Muscle of leg (tissue), 3 donors: ENCODE measurements at regions not wholly inside any gene's neighbourhood (a gene's known extent, or its start where the extent isn't known, plus 50 kb on each side); places are given as distances from the start of the nearest gene placed in this dataset.
"Not testable (repeated sequence)": the region's sequence is repeated elsewhere in the genome, so short reads cannot be mapped to it uniquely, and the experiment has no call there.

ENCODE experiments used
- DNase-seq: peaks from one replicate; pipeline ENCODE4 v3.0.0; 2013
- H3K27ac ChIP-seq: one replicate; pipeline ENCODE4 v1.5.1; 2013; ENCODE audit warnings: mild to moderate bottlenecking, low read length, control low read depth
- H3K27me3 ChIP-seq: one replicate; pipeline ENCODE4 v1.6.1; 2013; ENCODE audit warnings: low read length; ENCODE audit not compliant: control insufficient read depth, insufficient read depth
- H3K36me3 ChIP-seq: one replicate; pipeline ENCODE4 v1.6.1; 2013; ENCODE audit warnings: low read length; ENCODE audit not compliant: control insufficient read depth, insufficient read depth
- H3K4me1 ChIP-seq: one replicate; pipeline ENCODE4 v1.6.1; 2013; ENCODE audit warnings: low read length; ENCODE audit not compliant: control insufficient read depth, insufficient read depth
- H3K4me3 ChIP-seq: one replicate; pipeline ENCODE4 v1.5.1; 2013; ENCODE audit warnings: low read length, control low read depth
- H3K9me3 ChIP-seq: replicated peaks from 2 replicates; pipeline ENCODE4 v1.6.1; 2013; ENCODE audit warnings: low read depth, low read length; ENCODE audit not compliant: control insufficient read depth
- WGBS: methylation state at CpG from one replicate; pipeline ENCODE4 v1.1.5; 2013; ENCODE audit warnings: missing lambda C conversion rate; ENCODE audit not compliant: insufficient coverage; 5-methylcytosine and 5-hydroxymethylcytosine counted together

DNA sequence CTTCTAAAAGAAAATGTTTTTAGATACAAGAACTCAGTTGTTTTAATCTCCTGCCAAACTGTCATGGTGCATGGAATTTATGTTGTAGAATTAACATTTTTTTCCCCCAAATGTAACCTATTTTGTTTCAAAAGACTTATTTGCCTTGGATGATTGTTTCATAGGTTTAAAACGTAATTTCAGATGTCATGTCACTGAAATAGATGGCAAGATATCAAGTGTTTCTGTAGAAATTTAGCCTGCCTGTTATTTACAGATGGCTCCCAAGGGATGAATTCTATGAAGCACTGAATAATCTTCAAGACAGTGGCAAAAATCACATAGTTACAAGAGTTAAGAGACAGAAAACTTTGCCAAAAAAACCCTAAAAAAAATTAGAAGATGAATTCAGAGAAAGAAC, 1484.6 kb downstream of the OLFM4 start:
- Histone ChIP-seq H3K4me3 (no peak overlapping the region), H3K36me3 (no peaks in the 10 kb centered on the region), H3K27ac (no peak overlapping the region), H3K9me3 (no peaks in the 10 kb centered on the region), H3K4me1 (no peaks in the 10 kb centered on the region), H3K27me3 (no peaks in the 10 kb centered on the region)
- DNase-seq: peak; percentile 0
- WGBS: no CpG with 5 or more reads among the region's 1 CpG

DNA sequence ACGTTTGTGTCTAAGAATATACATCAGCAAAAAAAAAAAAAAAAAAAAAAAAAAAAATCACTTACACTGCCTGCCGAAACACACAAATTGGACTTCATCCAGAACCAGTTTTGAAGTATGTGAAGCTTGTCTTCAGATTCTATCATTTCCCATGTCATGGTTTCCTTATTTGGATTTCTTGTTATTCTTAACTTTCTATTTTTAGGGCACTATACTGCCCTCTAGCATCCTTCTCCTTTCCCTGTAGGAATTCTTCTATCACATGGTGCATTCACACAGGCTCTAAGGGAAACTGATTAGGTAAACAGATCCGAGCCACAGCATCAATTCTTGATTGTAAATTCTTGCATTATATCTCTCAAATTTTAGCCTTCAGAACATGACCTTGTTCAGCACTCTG, 1507.5 kb downstream of the OLFM4 start:
- H3K9me3 ChIP-seq: no peaks in the 10 kb centered on the region
- WGBS: no CpG with 5 or more reads among the region's 3 CpGs

GRCh38 chr13:54563286-54563685, 1534.7 kb downstream of the OLFM4 start:
- H3K9me3 ChIP-seq: no peaks in the 10 kb centered on the region
- no peaks in the 10 kb centered on the region for H3K27me3 ChIP-seq
- WGBS: no CpG with 5 or more reads among the region's 2 CpGs
- no peak overlapping the region for H3K4me3 ChIP-seq
- no peaks in the 10 kb centered on the region for H3K4me1 ChIP-seq
- H3K36me3 ChIP-seq: no peaks in the 10 kb centered on the region
- no peak for DNase-seq
- H3K27ac ChIP-seq: no peak overlapping the region

More for the DNA sequence above, 1507.5 kb downstream of the OLFM4 start:
- Histone ChIP-seq H3K4me1 (no peaks in the 10 kb centered on the region), H3K4me3 (no peak overlapping the region), H3K36me3 (no peaks in the 10 kb centered on the region), H3K27ac (no peak overlapping the region), H3K27me3 (no peaks in the 10 kb centered on the region)
- peak; percentile 46 for DNase-seq

DNA sequence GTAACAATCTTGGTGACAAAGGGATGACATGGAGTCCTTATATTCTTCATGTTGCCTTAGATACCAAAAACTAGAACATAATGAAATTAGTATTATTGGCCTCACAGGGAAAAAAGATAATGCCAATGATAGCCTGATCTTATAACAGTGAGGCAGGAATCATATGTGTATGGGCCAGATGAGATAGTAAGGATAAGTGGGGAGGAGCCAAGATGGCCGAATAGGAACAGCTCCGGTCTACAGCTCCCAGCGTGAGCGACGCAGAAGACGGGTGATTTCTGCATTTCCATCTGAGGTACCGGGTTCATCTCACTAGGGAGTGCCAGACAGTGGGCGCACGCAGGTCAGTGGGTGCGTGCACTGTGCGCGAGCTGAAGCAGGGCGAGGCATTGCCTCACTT, 1543.4 kb downstream of the OLFM4 start:
- H3K36me3 ChIP-seq, H3K9me3 ChIP-seq, DNase-seq, H3K27ac ChIP-seq, H3K4me3 ChIP-seq, H3K27me3 ChIP-seq, H3K4me1 ChIP-seq: not testable (repeated sequence)
- whole genome bisulfite sequencing: 100% methylated on average over 3 of the region's 13 CpGs

- H3K27ac ChIP-seq: no peak overlapping the region
- H3K4me3 ChIP-seq: no peak overlapping the region
- no peaks in the 10 kb centered on the region for H3K9me3 ChIP-seq
- no peaks in the 10 kb centered on the region for H3K36me3 ChIP-seq
- no peaks in the 10 kb centered on the region for H3K27me3 ChIP-seq
- no peaks in the 10 kb centered on the region for H3K4me1 ChIP-seq
- no CpG with 5 or more reads among the region's 6 CpGs for WGBS
- no peak for DNase-seq
Measured at GRCh38 chr13:54573186-54573585, 1544.6 kb downstream of the OLFM4 start.

DNA sequence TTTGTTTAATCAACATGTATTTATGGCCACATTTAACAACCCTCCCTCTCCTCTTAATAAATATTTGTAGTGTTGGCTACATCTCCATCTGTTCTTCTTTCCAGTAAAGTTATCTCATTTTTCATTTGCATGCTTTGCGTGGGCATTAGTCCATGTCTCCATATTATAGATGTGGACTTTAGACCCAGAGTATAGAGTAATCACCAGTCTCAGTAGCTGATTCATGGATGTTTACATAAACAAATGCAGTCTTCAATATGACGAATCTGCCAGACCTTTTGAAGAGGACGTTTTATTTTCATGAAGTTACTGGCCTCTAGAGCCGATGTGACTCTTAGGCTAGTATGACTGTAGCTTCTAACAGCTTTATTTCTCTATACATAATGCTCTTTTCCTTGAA, 1546.2 kb downstream of the OLFM4 start:
- Histone ChIP-seq H3K27ac (no peak overlapping the region), H3K27me3 (no peaks in the 10 kb centered on the region), H3K36me3 (no peaks in the 10 kb centered on the region), H3K4me1 (no peaks in the 10 kb centered on the region), H3K4me3 (no peak overlapping the region), H3K9me3 (no peaks in the 10 kb centered on the region)
- no peak for DNase-seq
- WGBS: 100% methylated on average over 1 of the region's 4 CpGs

DNA sequence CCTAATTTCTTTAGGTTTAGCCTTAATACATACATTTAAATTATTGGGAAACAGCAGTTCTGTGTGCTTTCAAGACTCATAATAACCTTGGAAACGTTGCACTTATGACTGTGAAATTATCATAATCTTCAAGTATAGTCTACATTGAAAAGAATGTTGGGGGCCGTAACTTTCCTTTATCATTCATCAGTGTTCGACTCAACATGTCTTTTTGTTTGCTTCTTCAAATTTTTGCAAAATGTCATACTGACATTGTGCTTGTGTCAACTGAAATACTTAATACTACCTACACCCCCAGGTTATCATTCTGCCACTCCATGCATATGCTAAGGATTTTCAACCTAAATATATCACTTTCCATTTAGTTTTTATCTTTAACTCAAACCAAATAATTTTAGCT, 1562.9 kb downstream of the OLFM4 start:
- Histone ChIP-seq H3K9me3 (peaks cover 3% of the 10 kb centered on the region), H3K27me3 (no peaks in the 10 kb centered on the region), H3K36me3 (no peaks in the 10 kb centered on the region), H3K27ac (no peak overlapping the region), H3K4me3 (no peak overlapping the region), H3K4me1 (no peaks in the 10 kb centered on the region)
- 94% methylated on average over 2 of the region's 3 CpGs for WGBS
- DNase-seq: no peak

DNA sequence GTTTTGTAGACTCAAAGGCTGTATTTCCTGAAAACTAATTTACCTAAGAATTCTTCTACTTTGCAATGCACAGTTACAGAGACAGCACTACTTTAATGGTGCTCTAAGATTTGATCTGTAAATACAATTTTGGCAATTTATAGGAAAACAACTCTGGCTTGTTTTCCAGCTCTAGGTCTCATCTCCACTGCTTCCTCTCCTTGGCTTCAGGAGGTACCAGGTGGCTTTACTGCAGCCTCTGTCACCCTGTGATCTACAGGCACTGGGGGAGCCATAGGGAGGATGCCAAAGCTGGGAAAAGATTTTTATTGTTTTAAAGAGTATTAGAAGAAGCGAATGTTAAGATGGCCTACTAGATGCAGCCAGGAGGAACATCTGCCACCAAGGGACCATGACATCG, 1563.6 kb downstream of the OLFM4 start:
- Histone ChIP-seq H3K4me3 (no peak overlapping the region), H3K4me1 (no peaks in the 10 kb centered on the region), H3K27ac (no peak overlapping the region), H3K27me3 (no peaks in the 10 kb centered on the region), H3K36me3 (no peaks in the 10 kb centered on the region), H3K9me3 (peaks cover 3% of the 10 kb centered on the region)
- DNase-seq: no peak
- WGBS: 59% methylated on average over 2 of the region's 2 CpGs

GRCh38 chr13:54593504-54593903, 1564.9 kb downstream of the OLFM4 start:
- no peak overlapping the region for H3K4me3 ChIP-seq
- DNase-seq: no peak
- peaks cover 3% of the 10 kb centered on the region for H3K9me3 ChIP-seq
- no peaks in the 10 kb centered on the region for H3K27me3 ChIP-seq
- H3K4me1 ChIP-seq: no peaks in the 10 kb centered on the region
- H3K27ac ChIP-seq: no peak overlapping the region
- no peaks in the 10 kb centered on the region for H3K36me3 ChIP-seq
- WGBS: 92% methylated on average over 3 of the region's 3 CpGs

GRCh38 chr13:54597540-54598088, 1569.0 kb downstream of the OLFM4 start:
- H3K9me3 ChIP-seq: peaks cover 5% of the 10 kb centered on the region
- H3K4me1 ChIP-seq: no peaks in the 10 kb centered on the region
- H3K27ac ChIP-seq: no peak overlapping the region
- no peak for DNase-seq
- no peaks in the 10 kb centered on the region for H3K27me3 ChIP-seq
- no peak overlapping the region for H3K4me3 ChIP-seq
- no CpG with 5 or more reads among the region's 4 CpGs for WGBS
- no peaks in the 10 kb centered on the region for H3K36me3 ChIP-seq

DNA sequence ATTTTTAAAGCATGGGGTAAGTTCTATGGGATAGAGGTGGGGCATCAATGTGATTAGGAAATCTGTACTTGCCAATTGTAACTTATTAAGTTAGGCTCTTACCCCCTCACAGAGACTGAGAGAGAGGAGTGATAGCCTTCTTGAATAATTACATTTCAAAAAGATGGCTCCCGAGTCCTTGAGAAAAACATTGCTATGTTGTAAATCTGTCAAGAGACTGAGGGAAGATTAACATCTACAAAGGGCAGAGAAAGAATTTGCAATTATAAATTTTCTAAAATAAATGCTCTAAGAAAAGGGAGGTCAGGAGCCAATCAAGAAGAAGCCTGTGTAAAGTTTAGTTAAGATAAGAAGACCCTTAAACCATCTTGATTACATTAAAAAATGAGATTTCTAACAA, 1570.8 kb downstream of the OLFM4 start:
- no peak overlapping the region for H3K27ac ChIP-seq
- no CpG with 5 or more reads among the region's 1 CpG for WGBS
- H3K9me3 ChIP-seq: peaks cover 2% of the 10 kb centered on the region
- DNase-seq: no peak
- H3K4me3 ChIP-seq: no peak overlapping the region
- H3K27me3 ChIP-seq: no peaks in the 10 kb centered on the region
- no peaks in the 10 kb centered on the region for H3K4me1 ChIP-seq
- H3K36me3 ChIP-seq: no peaks in the 10 kb centered on the region
